GM04503 (cell line): ENCODE measurements at regions not wholly inside any gene's neighbourhood (a gene's known extent, or its start where the extent isn't known, plus 50 kb on each side); places are given as distances from the start of the nearest gene placed in this dataset.
A peak's percentile ranks its signal among the peaks of the same experiment; 100 is the strongest.
"Not testable (repeated sequence)": the region's sequence is repeated elsewhere in the genome, so short reads cannot be mapped to it uniquely, and the experiment has no call there.

Experiments used
- DNase-seq: peaks from one replicate; pipeline ENCODE4 v3.0.0-alpha.2; 2012; ENCODE audit warnings: low read depth

DNA sequence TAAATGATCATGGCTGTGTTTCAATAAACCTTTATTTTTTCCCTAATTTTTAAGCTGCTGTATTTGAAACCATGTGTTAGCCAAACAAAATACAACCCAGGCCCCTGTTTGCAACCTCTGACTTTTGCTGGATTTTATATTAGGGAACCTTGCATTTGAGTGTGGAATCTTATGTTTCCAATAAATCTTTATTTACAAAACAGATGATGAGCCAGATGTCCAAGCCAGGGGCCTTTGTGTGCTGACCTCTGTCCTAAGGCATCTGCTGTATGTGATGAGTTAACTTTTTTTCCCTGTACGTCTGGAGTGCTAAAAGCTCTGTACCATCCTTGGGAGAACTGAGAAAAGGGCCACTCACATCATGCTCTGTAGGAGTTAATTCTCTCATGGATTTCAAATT, 162.9 kb downstream of the TRIB2 start:
- DNase-seq = no peak

DNA sequence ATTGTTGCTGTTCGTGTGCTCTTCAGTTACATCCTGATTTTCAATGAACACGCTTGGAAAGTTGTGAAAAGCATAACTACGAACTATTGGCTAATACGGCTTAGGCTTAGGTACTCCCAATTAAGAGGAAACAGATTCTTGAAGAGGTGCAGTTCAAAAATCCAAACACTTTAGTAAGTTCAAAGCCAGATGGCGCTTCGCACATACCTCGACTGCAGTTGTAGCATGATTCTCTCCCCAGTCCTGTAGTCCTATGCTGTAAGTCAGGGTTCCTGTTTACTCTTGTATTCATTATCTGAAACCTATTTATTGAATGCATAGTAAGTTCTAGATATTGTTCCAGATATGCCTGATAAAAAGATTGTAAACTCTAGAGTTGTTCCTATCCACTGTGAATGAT, 165.2 kb downstream of the TRIB2 start:
- no peak for DNase-seq

DNA sequence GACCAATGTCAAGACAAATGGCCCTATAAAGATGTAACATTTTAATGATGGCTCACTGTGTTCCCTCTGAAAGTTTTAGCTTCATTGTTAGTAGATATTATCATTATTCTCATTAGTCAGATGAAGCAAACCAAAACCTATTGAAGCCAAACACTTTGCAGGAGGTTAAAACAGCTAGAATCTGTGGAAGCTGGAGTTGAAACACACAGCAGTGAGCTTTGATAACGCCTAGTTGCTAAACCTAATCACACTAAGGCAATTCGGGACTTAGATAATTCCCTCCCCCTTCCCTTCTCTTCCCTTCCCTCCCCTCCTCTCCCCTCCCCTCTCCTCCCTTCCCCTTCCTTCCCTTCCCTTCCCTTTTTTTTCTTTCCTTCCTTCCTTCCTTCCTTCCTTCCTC, 165.7 kb downstream of the TRIB2 start:
- DNase-seq = no peak

DNA sequence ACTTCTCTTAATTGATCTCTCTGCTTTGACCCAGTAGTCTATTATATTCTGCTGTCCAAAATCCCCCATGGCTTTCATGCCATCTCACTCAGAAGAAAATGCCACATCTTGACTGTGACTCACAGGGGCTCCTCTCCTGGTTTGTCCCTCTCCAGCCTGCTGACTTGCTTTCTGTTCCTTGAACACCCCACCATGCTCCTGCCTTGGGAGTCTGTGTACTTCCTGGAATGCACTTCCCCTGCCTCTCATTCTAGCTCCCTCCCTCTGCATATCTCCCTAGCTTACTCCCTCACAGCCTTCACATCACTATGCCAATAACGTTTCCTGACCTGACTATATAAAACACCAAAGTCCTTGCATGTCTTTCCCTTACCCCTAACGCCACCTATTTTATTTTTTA, 167.2 kb downstream of the TRIB2 start:
- DNase-seq = no peak

DNA sequence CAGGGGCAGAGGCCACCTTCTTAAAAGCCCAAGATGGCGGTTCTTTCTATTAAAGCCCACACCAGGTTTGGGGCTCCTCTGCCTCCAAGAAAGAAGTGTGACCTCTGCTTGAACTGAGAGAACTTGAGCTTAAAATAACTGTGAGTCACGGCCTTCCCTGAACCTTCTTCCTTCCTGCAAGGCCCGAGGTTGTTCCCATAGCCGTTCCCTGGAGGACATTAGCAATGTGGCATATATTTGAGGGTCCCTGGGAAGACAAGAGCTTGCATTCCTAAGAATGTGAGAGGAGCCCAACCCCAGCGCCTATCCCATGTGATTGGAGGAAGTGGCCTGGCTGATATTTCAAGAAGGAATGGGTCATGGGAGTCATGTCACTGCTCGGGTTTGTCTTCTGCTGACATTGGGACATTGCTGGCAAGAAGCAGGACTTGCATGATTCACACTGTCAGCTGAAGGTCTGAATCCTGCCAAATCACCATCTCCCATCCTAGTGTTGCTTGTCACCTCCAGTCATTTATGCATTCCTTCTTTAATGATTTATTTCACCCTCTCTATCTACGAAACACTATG, 168.1 kb downstream of the TRIB2 start:
- peak; percentile 97 for DNase-seq

DNA sequence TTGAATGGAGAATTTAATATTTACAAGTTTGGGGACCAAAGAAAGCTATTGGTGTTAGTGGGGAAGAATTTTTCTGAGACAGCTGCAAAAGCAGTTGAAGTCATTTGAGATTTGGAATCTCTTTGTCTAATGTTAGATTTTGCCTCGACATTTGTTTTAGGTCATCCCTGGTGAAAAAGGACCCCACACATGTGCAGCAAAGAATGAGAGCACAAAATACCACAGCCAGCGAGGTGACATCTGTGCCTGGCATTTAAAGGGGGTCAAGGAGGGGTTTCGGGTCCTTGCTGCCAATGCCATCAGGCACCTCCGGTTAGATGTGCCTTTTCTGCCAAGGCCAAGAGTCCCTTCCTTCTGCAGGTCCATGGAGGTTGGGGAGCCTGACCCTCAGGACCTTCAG, 173.3 kb downstream of the TRIB2 start:
- DNase-seq = no peak

DNA sequence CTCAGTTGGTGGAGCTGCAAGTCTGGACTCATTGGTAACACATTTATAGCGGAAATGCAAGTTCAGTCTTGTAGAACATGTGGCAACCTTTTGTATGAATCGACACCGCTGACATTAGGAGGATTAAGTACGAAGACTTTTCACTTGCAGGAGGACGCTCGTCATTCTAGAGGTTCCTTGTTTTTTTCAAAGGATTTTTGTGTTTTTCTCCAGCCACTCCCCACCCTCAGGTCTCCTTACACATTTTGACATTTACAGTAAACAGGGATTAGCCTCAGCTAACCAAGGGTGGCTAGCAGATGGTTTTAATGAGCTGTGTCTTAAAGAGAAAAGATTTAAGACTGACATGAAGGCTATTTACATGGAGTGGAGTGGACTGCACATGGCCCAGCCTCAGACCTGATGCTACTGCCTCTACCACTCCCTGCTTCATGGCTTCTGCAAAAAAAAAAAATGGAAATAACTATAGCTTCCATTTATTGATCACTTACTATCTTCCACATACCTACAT, 173.8 kb downstream of the TRIB2 start:
- no peak for DNase-seq

DNA sequence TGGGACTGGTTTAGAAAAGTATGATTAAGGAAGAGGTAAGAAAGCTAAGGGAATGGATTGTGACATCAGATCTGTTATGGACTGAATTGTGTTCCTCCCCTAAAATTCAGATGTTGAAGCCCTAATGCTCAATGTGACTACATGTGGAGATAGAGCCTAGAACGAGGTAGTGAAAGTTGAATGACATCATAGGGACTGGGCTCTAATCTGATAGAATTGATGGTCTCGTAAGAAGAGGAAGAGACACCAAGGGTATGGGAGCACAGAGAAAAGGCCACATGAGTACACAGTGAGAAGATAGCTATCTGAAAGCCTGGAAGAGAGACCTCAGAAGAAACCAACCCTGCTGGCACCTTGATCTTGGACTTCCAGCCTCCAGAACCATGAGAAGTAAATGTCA, 178.3 kb downstream of the TRIB2 start:
- DNase-seq = no peak

DNA sequence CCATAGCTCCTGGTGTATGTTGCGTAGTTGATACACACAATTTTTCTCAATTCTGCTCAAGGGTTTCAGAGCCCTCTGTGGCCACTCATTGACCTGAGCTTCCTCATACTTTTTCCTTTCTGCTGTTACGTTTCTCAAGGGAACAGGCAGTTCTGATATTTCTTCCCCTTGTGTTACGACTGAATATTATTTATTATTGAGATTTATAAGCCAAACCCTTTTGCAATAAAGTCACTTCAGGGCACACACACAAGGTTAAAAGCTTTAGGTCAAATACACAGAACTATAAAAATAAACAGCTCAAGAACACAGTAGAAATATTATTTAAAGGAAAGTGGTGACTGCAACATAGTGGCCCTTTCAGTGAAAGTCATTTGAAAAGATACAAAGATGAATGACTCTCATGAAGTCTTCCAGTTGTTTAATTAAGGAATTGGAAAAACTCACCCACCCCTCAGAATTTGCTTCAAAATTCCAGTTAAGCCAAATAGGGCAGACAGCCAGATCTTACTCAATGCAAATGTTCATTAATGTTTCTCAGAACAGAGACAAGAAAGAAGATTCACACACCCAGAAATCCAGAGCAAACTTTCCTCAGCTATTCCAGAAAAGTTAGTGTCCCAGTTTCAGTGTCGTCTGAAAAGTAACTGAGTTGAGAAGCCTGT, 179.7 kb downstream of the TRIB2 start:
- DNase-seq = no peak

DNA sequence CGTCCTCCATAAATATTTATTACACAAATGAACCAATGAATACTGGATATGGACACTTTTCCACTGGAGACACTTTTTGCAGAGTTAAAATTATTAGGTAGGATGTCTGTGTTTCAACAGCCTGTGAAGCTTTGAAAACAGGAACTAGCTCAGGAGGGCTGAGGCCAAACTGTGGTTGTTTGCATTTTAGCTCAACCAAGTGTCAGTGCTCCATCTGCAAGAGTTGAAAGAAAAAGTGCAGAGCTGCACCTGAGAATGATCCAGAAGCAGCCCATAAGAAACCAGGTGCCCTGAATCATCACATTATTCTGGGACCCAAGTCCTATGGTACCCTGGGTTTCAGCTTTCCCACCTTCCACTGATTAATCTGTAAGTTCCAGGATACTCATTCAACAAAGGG, 180.4 kb downstream of the TRIB2 start:
- no peak for DNase-seq

DNA sequence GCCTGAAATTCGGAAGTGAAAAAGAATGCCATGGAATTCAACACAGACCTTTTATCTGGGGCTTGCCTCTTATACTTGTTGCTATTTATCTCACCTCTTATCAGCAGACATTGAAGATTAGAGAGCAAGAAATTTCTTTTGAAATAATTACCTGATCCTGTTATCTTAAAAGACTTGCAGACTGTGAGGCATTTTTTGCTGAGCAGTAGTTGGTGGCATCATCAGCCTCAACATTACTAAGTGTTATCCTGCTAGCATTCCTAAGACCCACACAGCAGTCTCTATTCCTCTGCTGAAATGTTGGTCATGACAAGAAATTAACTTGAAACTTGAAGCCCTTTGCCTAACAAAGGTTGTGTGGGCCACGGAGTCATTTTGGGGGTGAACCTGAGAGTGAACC, 186.5 kb downstream of the TRIB2 start:
- no peak for DNase-seq

DNA sequence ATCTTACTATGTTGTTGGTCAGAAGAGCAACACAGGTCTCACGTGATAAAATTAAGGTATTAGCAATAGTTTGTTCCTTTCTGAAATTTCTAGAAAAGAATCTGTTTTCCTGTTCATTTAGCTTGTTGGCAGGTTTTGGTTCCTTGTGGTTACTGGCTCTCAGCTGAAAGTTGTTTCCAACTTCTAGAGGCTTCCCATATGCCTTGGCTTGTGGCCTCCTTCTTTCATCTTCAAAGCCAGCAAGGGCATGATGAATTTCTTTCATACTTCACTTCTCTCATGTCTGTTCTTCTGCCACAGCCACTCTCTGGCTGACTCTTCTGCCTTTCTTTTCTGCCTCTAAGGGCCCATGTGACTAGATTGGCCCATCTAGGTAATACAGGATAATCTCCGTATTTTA, 193.7 kb downstream of the TRIB2 start:
- DNase-seq = no peak

DNA sequence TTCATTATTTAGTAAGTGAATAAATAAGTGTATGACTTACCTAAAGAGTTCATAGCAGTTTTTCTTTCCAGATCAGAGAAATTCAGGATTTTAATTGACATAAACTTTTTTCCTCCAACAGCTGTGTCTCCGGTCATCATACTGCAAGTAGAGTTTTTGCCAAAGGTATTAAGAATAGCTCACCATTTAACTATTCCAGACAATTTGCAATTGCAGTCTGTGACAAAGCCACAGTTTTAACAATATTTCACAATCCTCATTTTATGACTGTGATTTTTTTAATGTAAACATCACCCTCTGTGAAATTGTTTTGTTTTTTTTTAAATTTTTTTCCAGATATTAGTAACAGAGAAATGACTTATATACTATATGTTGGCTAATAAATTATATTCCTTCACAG, 199.1 kb downstream of the TRIB2 start:
- DNase-seq = peak; percentile 39

DNA sequence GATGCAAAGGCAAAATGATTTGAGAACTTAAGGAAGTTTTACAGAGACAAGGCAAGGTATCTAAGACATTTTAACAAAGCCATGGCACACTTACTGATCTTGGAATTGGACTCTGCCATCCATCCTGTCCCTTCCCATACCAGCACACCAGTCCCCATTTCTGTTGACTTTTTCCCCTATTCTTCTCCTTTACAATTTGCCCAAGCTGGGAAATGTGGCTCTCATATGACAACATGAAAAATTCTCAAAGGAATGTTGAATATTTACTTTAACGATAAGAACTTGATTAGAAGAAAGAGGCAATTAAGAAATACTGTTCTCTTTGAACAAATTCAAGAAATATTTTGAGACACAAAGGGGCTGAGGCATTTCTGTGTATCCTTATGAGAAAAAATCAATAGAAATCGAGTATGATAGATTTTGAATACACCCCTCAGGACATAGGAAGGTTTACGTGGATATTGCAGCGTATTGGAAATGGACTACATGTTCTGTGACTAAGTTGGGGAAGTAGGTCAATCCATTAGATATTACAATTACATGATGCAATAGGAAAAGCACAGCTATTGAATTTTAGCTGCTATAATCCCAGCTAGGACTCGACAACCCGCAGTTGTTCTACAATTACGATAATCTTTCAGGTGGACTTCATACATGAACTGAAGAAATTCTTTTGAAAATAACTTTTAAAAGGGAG, 201.6 kb downstream of the TRIB2 start:
- DNase-seq = no peak

DNA sequence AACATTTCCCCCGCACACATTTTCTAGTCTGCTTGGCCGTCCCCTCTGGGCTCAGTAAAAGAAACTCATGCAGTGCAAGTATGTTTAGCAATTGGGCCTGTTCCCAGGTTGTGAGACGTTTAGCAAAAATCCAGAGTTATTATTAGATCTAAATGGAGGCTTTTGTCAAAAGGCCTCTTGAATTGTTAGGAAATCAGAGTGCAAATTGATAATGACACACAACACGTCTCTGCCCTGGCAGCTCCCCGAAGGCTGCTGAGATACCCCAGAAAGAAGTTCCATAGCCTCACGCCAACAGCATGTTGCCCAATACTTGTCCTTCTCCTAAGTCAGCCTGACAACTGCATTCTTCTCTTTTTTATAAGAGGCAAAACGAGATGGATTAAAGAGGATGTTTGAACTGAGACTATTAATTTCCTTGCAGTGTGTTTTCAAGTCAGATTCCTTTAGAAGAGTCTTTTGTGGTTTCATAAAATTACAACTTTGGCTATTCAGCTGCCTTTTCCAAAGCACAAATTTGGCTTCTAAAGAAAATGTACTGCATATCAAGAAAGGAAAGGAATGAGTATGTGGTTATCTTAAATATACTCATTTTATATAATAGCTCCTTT, 202.2 kb downstream of the TRIB2 start:
- DNase-seq = peak; percentile 98

DNA sequence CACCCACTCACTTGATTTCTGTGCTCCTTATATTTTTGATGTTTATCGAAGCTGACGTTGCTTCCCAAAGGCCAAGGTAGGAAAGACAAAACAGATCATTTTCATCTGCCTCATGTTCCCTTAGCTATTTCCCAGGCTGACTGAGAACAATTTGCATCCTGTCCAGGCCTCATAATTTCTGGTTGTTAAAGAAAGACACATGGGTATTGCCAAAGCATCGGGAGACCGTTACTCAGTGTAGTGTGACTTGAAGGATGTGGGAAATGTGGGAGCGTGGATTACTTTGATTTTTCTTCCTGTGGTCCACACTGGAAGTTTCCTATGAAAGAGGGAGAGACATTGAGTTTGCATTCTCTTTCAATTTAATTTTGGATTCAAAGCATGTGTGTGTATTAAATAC, 204.6 kb downstream of the TRIB2 start:
- peak; percentile 84 for DNase-seq

DNA sequence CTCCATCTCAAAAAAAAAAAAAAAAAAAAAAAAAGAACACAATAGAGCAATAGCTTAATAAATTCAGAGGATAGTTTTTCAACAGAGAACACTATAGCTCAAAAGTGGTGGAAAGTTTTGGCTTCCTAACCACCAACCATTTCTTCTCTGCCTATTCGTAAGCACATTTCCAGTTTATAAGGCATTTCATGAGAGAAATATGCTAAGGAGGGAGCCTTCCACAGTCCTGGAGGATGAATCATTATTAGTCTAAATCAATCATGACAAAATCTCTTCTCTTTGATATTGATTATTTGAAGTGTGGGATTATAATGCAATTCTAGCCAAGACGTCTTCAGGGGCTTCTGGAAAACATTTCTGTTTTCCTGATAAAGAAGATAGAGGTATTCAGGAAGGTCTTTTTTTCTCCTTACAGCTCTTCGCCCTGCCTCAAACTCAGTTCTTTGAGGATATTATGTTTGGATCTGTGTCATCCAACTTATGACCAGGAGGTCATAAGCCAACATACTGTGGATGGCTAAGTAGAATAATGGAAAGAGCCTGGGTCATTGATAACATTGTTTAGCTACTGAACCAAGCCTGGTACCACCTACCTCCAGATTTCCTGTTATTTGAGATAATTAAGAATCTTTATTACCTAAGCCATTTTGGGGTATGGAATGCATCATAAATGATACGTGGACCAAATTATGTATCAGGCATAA, 207.3 kb downstream of the TRIB2 start:
- DNase-seq = peak; percentile 47

DNA sequence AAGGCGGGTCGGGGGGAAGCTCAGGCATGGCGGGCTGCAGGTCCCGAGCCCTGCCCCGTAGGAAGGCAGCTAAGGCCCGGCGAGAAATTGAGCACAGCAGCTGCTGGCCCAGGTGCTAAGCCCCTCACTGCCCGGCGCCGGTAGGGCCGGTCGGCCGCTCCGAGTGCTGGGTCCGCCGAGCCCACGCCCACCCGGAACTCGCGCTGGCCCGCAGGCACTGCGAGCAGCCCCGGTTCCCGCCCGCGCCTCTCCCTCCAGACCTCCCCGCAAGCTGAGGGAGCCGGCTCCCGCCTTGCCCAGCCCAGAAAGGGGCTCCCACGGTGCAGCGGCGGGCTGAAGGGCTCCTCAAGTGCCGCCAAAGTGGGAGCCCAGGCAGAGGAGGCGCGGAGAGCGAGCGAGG, 209.9 kb downstream of the TRIB2 start:
- not testable (repeated sequence) for DNase-seq

DNA sequence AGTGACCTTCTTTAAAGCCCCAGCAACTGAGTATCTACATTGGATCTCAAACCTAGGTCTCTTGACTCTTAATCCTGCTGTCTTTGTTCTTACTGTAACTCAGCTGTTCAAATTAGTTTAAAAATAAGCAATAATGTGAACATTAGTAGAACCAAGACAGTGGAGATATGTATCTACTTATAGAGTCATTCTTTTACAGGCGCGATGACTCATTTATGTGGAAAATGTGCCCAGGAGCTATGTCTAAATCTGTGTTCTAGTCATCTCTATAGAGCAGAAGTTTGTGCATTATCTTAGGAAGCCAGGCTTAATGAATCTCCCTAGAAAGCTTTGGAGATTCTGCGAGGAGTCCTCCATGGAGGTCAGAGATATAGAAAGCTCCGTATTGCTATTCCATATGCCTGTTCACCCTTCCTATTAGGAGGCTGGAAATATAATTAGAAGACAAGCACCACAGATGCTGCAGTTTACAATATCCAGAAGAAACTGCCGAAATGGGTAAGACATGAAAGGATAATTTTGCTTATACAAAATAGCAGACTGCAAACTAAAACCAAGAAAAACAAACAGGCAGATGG, 211.6 kb downstream of the TRIB2 start:
- DNase-seq = no peak

DNA sequence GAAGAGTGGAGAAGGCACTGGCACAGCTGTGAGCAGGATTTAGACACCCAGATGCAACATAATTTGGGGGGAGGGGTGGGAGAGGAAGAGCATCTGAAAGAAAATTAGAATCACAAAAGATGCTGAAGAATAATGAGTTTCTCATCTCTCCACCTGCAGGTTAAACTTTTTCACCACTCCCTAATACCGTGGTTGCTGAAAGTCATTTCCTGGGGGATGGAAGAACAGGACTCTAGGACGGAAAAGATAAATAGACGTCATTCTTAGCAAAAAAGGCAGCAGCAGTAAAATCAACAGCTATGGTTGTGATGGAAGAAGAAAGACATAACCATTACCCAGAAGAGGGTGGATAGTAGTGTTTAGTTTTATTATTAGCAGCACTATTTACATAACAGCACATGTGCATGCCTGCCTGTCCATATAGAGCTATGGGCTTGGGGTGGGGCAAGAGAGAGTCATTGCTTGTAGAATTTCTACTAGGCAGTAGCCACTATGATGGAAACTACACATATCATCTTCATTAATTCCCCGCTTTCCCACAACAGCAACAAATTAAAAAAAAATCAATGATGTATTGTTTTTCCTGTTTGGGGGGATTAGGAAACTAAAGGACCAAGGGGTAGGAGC, 212.2 kb downstream of the TRIB2 start:
- no peak for DNase-seq

DNA sequence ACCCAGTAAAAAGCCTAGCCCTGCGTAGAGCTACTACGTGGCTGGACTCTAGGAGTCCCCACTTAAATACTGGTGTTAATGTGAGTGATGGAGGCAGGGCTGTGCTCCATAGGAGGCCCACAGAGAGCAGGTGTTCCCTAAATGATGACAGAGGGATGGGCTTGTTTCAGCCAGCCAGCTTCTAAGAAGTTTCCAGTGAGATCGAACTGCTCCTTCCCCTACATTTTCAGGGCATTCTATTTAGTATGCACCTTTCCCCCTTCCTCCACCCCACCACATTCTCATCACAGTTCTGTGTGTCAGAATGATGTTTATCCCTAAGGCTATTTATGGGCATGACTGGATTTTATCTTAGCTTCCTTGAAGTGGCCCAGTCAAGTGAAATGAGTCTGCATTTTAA, 213.0 kb downstream of the TRIB2 start:
- no peak for DNase-seq

DNA sequence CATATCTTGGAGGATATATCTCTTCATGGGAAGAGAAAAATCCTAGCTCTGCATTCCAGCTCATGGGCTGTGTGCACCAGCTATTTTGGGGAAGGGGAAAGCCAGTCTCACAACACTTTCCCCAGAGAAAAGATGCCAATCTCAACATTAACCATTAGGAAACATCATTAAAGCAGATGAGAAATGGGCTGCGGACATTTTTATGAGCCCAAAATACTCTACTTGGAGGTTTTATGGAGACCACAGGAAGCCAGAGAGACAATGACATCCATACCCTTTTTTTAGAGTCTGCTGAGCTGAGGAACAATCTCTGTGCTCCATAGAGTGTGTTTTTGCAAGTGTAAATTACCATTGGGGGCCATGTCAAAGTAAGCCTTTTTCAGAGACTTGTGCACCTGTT, 213.7 kb downstream of the TRIB2 start:
- DNase-seq = no peak
